Central memory CD4-positive, alpha-beta T cell (primary cell): ENCODE measurements at regions not wholly inside any gene's neighbourhood (a gene's known extent, or its start where the extent isn't known, plus 50 kb on each side); places are given as distances from the start of the nearest gene placed in this dataset.

Source experiments
- DNase-seq: peaks from one replicate; pipeline ENCODE4 v3.0.0; 2022

GRCh38 chr21:26736449-26736848, 108.8 kb downstream of the ADAMTS1 start:
- no peak for DNase-seq

- DNase-seq = no peak
Observed at GRCh38 chr21:26732432-26733221, 112.6 kb downstream of the ADAMTS1 start.

- no peak for DNase-seq
Observed at GRCh38 chr21:26719750-26720149, 125.5 kb downstream of the ADAMTS1 start.

GRCh38 chr21:26717146-26717739, 128.0 kb downstream of the ADAMTS1 start:
- DNase-seq = no peak

- no peak for DNase-seq
Observed at GRCh38 chr21:26715878-26716506, 129.2 kb downstream of the ADAMTS1 start.

- no peak for DNase-seq
Observed at GRCh38 chr21:26715116-26715515, 130.1 kb downstream of the ADAMTS1 start.

- no peak for DNase-seq
Observed at GRCh38 chr21:26710155-26710554, 135.1 kb downstream of the ADAMTS1 start.

- DNase-seq = no peak
Observed at GRCh38 chr21:26709090-26709489, 136.0 kb upstream of the CYYR1 start.

- no peak for DNase-seq
Observed at GRCh38 chr21:26708223-26708800, 135.2 kb upstream of the CYYR1 start.

- DNase-seq = no peak
Observed at GRCh38 chr21:26707246-26707645, 134.2 kb upstream of the CYYR1 start.

- no peak for DNase-seq
Observed at GRCh38 chr21:26698416-26698815, 125.3 kb upstream of the CYYR1 start.

GRCh38 chr21:26691416-26691815, 118.3 kb upstream of the CYYR1 start:
- no peak for DNase-seq

GRCh38 chr21:26686705-26687104, 113.6 kb upstream of the CYYR1 start:
- no peak for DNase-seq

- DNase-seq = peak; percentile 12
Observed at GRCh38 chr21:26686278-26686677, 113.2 kb upstream of the CYYR1 start.

- no peak for DNase-seq
Observed at GRCh38 chr21:26684889-26685288, 111.8 kb upstream of the CYYR1 start.

GRCh38 chr21:26683996-26684395, 110.9 kb upstream of the CYYR1 start:
- DNase-seq = no peak

GRCh38 chr21:26679284-26679683, 106.2 kb upstream of the CYYR1 start:
- no peak for DNase-seq

GRCh38 chr21:26674323-26674722, 101.2 kb upstream of the CYYR1 start:
- no peak for DNase-seq

GRCh38 chr21:26669215-26669764, 96.2 kb upstream of the CYYR1 start:
- no peak for DNase-seq

- no peak for DNase-seq
Observed at GRCh38 chr21:26659757-26660156, 86.7 kb upstream of the CYYR1 start.

- DNase-seq = no peak
Observed at GRCh38 chr21:26659182-26659581, 86.1 kb upstream of the CYYR1 start.

GRCh38 chr21:26655460-26655859, 82.4 kb upstream of the CYYR1 start:
- no peak for DNase-seq

GRCh38 chr21:26653430-26653829, 80.3 kb upstream of the CYYR1 start:
- no peak for DNase-seq
